ENCODE measurements at regions not wholly inside any gene's neighbourhood (a gene's known extent, or its start where the extent isn't known, plus 50 kb on each side); places are given as distances from the start of the nearest gene placed in this dataset.

DNA sequence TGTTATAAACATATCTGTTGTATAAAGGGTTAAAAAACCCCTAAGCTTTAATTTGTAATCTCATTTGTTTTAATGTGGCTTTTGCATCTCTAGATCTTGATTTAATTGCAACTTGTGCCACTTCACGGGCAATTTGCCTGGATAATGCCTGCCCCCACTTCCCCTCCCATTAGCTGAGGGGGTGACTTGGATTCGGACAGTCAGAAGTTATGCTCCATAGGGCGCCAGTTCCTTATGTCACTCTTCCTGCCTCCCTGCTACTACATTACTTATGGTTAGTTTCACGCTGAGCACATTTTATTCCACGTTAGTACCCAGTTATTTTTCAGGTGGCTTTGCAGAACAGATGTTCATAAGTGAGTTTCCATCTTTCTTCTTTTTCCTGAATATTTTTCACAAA, 1015.2 kb upstream of the PHF14 start:
- TF ChIP-seq, protein P1, sequence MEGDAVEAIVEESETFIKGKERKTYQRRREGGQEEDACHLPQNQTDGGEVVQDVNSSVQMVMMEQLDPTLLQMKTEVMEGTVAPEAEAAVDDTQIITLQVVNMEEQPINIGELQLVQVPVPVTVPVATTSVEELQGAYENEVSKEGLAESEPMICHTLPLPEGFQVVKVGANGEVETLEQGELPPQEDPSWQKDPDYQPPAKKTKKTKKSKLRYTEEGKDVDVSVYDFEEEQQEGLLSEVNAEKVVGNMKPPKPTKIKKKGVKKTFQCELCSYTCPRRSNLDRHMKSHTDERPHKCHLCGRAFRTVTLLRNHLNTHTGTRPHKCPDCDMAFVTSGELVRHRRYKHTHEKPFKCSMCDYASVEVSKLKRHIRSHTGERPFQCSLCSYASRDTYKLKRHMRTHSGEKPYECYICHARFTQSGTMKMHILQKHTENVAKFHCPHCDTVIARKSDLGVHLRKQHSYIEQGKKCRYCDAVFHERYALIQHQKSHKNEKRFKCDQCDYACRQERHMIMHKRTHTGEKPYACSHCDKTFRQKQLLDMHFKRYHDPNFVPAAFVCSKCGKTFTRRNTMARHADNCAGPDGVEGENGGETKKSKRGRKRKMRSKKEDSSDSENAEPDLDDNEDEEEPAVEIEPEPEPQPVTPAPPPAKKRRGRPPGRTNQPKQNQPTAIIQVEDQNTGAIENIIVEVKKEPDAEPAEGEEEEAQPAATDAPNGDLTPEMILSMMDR (IDR thresholded peaks at IDR 0.05), result no peak
- no peak for TF ChIP-seq ZFX (IDR thresholded peaks at IDR 0.05; ENCODE audit: borderline replicate concordance)
